ENCODE measurements at regions not wholly inside any gene's neighbourhood (a gene's known extent, or its start where the extent isn't known, plus 50 kb on each side); places are given as distances from the start of the nearest gene placed in this dataset.

DNA sequence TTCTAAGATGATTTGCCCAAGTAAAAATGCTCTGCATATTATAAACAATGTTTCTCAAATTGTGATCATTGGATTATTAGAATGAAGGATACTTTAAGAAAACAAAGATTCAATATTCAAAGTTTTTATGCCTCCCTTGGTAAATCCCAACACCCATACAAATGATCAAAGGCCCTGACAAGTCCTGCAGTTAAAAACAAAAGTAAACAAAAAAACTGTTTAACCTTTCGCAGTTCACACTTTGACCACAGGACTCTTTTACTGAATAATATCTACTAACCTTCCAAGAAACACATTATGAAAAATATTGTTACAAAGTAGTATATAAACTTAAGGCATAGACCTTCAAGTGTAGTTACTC is 365.9 kb upstream of the ZFHX3 start:
- no peaks in the 10 kb centered on the region for H3K27me3 ChIP-seq (ENCODE audit: insufficient read depth, low read length)
- H3K36me3 ChIP-seq (ENCODE audit: insufficient read depth, low read length): no peaks in the 10 kb centered on the region
- H3K4me3 ChIP-seq (ENCODE audit: insufficient read depth, low read length): no peak overlapping the region
- no peak overlapping the region for H2AFZ ChIP-seq (ENCODE audit: low read length)
- no peak for DNase-seq (ENCODE audit: insufficient read length, low spot score, missing footprints)
- H4K20me1 ChIP-seq (ENCODE audit: insufficient read depth, low read length): no peaks in the 10 kb centered on the region
- H3K27ac ChIP-seq (ENCODE audit: low read depth, low read length): no peak overlapping the region
- H3K4me1 ChIP-seq (ENCODE audit: insufficient read depth, low read length): no peaks in the 10 kb centered on the region
- no peaks in the 10 kb centered on the region for H3K9me3 ChIP-seq (ENCODE audit: low read depth, low read length)
- no peaks in the 10 kb centered on the region for H3K79me2 ChIP-seq (ENCODE audit: insufficient read depth, low read length)
- H3K4me2 ChIP-seq (ENCODE audit: insufficient read depth, low read length): no peak overlapping the region
- TF ChIP-seq, protein P1, sequence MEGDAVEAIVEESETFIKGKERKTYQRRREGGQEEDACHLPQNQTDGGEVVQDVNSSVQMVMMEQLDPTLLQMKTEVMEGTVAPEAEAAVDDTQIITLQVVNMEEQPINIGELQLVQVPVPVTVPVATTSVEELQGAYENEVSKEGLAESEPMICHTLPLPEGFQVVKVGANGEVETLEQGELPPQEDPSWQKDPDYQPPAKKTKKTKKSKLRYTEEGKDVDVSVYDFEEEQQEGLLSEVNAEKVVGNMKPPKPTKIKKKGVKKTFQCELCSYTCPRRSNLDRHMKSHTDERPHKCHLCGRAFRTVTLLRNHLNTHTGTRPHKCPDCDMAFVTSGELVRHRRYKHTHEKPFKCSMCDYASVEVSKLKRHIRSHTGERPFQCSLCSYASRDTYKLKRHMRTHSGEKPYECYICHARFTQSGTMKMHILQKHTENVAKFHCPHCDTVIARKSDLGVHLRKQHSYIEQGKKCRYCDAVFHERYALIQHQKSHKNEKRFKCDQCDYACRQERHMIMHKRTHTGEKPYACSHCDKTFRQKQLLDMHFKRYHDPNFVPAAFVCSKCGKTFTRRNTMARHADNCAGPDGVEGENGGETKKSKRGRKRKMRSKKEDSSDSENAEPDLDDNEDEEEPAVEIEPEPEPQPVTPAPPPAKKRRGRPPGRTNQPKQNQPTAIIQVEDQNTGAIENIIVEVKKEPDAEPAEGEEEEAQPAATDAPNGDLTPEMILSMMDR (IDR thresholded peaks at IDR 0.05; ENCODE audit: extremely low read depth, low read depth, low read length): no peak

GRCh38 chr16:73413091-73413829 is 365.3 kb upstream of the ZFHX3 start:
- Histone ChIP-seq H2AFZ (ENCODE audit: low read length) (no peak overlapping the region), H3K4me1 (ENCODE audit: insufficient read depth, low read length) (no peaks in the 10 kb centered on the region), H3K27me3 (ENCODE audit: insufficient read depth, low read length) (no peaks in the 10 kb centered on the region), H3K79me2 (ENCODE audit: insufficient read depth, low read length) (no peaks in the 10 kb centered on the region), H4K20me1 (ENCODE audit: insufficient read depth, low read length) (no peaks in the 10 kb centered on the region), H3K4me3 (ENCODE audit: insufficient read depth, low read length) (no peak overlapping the region), H3K4me2 (ENCODE audit: insufficient read depth, low read length) (no peak overlapping the region), H3K9me3 (ENCODE audit: low read depth, low read length) (no peaks in the 10 kb centered on the region), H3K36me3 (ENCODE audit: insufficient read depth, low read length) (no peaks in the 10 kb centered on the region), H3K27ac (ENCODE audit: low read depth, low read length) (no peak overlapping the region)
- TF ChIP-seq, protein P1 (IDR thresholded peaks at IDR 0.05; ENCODE audit: extremely low read depth, low read depth, low read length): no peak
- no peak for DNase-seq (ENCODE audit: insufficient read length, low spot score, missing footprints)

DNA sequence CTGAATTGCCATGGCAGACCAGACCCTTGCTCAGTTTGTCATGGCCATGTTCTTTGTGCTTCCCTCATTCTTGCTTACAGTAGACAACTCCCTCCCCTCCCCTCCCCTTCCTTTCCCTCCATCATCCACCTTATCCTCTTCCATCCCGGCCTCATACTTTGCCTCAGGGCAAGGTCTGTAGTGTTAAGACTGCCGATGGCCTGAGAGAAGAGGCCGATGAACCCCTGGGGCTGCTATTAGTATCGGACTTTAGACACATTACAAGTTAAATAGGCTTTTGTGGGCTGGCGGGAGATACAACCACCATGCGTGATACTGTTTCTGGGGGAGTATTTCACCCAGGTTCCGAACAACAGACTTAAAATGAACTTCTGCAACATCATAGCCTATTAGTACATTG is 364.5 kb upstream of the ZFHX3 start:
- DNase-seq (ENCODE audit: insufficient read length, low spot score, missing footprints): no peak
- Histone ChIP-seq H3K4me1 (ENCODE audit: insufficient read depth, low read length) (no peaks in the 10 kb centered on the region), H3K79me2 (ENCODE audit: insufficient read depth, low read length) (no peaks in the 10 kb centered on the region), H3K9me3 (ENCODE audit: low read depth, low read length) (no peaks in the 10 kb centered on the region), H3K36me3 (ENCODE audit: insufficient read depth, low read length) (no peaks in the 10 kb centered on the region), H3K4me3 (ENCODE audit: insufficient read depth, low read length) (no peak overlapping the region), H2AFZ (ENCODE audit: low read length) (no peak overlapping the region), H4K20me1 (ENCODE audit: insufficient read depth, low read length) (no peaks in the 10 kb centered on the region), H3K27ac (ENCODE audit: low read depth, low read length) (no peak overlapping the region), H3K27me3 (ENCODE audit: insufficient read depth, low read length) (no peaks in the 10 kb centered on the region), H3K4me2 (ENCODE audit: insufficient read depth, low read length) (no peak overlapping the region)
- TF ChIP-seq, protein P1 (IDR thresholded peaks at IDR 0.05; ENCODE audit: extremely low read depth, low read depth, low read length): no peak

DNA sequence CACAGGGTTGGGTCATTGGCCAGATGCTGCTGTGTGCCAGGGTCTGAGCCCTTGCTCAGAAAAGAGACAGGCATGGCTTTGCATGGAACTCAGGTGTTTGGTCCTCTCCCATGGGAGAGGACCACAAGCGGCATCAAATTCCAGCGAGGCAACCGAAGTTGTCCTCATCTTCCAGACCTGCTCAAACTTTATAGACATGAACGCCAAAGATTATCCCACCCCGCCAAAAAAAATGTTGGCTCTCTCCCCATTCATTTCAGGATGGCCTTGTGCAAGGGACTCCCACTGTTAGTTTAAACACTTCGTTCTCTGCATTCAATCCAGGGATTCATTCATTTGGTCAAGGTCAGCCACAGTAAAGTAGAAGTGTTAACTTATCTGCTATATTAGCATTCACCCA is 360.8 kb upstream of the ZFHX3 start:
- Histone ChIP-seq H3K36me3 (ENCODE audit: insufficient read depth, low read length) (no peaks in the 10 kb centered on the region), H4K20me1 (ENCODE audit: insufficient read depth, low read length) (no peaks in the 10 kb centered on the region), H2AFZ (ENCODE audit: low read length) (no peak overlapping the region), H3K4me1 (ENCODE audit: insufficient read depth, low read length) (no peaks in the 10 kb centered on the region), H3K4me2 (ENCODE audit: insufficient read depth, low read length) (no peak overlapping the region), H3K4me3 (ENCODE audit: insufficient read depth, low read length) (no peak overlapping the region), H3K27ac (ENCODE audit: low read depth, low read length) (no peak overlapping the region), H3K27me3 (ENCODE audit: insufficient read depth, low read length) (no peaks in the 10 kb centered on the region), H3K79me2 (ENCODE audit: insufficient read depth, low read length) (no peaks in the 10 kb centered on the region), H3K9me3 (ENCODE audit: low read depth, low read length) (no peaks in the 10 kb centered on the region)
- TF ChIP-seq, protein P1 (IDR thresholded peaks at IDR 0.05; ENCODE audit: extremely low read depth, low read depth, low read length): no peak
- DNase-seq (ENCODE audit: insufficient read length, low spot score, missing footprints): no peak
